GM20000 (cell line): ENCODE measurements at regions not wholly inside any gene's neighbourhood (a gene's known extent, or its start where the extent isn't known, plus 50 kb on each side); places are given as distances from the start of the nearest gene placed in this dataset.
"Not testable (repeated sequence)": the region's sequence is repeated elsewhere in the genome, so short reads cannot be mapped to it uniquely, and the experiment has no call there.

Experiments
- DNase-seq: peaks from one replicate; pipeline ENCODE4 v3.0.0; 2012; ENCODE audit warnings: low spot score
- CTCF ChIP-seq: IDR thresholded peaks from 2 replicates; pipeline ENCODE4 v1.5.1; 2012; ENCODE audit warnings: mild to moderate bottlenecking, control low read depth; ENCODE audit errors: extremely low read depth, missing control alignments

- TF ChIP-seq CTCF: no peak
- no peak for DNase-seq
These were observed 164.1 kb upstream of the KCNQ5 start for GRCh38 chr6:72457738-72458137.

GRCh38 chr6:72458521-72458920 lies 163.3 kb upstream of the KCNQ5 start:
- no peak for DNase-seq
- TF ChIP-seq CTCF: no peak

GRCh38 chr6:72461144-72461543 lies 160.7 kb upstream of the KCNQ5 start:
- TF ChIP-seq CTCF: no peak
- DNase-seq: no peak

GRCh38 chr6:72464246-72464645 lies 157.6 kb upstream of the KCNQ5 start:
- DNase-seq: no peak
- no peak for TF ChIP-seq CTCF

- no peak for TF ChIP-seq CTCF
- no peak for DNase-seq
These were observed 156.8 kb upstream of the KCNQ5 start for GRCh38 chr6:72464791-72465691.

GRCh38 chr6:72466471-72466870 lies 155.4 kb upstream of the KCNQ5 start:
- TF ChIP-seq CTCF: no peak

GRCh38 chr6:72466971-72467566 lies 154.8 kb upstream of the KCNQ5 start:
- no peak for TF ChIP-seq CTCF
- no peak for DNase-seq

More at GRCh38 chr6:72466471-72466870, 155.4 kb upstream of the KCNQ5 start:
- DNase-seq: no peak

- not testable (repeated sequence) for DNase-seq
These were observed 152.4 kb upstream of the KCNQ5 start for GRCh38 chr6:72469406-72469983.
